ENCODE measurements at regions not wholly inside any gene's neighbourhood (a gene's known extent, or its start where the extent isn't known, plus 50 kb on each side); places are given as distances from the start of the nearest gene placed in this dataset.
"Not testable (repeated sequence)": the region's sequence is repeated elsewhere in the genome, so short reads cannot be mapped to it uniquely, and the experiment has no call there.

GRCh38 chr15:36430726-36431265, 148.6 kb upstream of the CDIN1 start:
- DNase-seq = no peak

- no peak for DNase-seq
Observed at GRCh38 chr15:36432161-36432560, 147.3 kb upstream of the CDIN1 start.

GRCh38 chr15:36434177-36434576, 145.2 kb upstream of the CDIN1 start:
- no peak for DNase-seq

GRCh38 chr15:36438499-36438898, 140.9 kb upstream of the CDIN1 start:
- DNase-seq = no peak

- DNase-seq = no peak
Observed at GRCh38 chr15:36447373-36447772, 132.1 kb upstream of the CDIN1 start.

GRCh38 chr15:36448418-36448817, 131.0 kb upstream of the CDIN1 start:
- DNase-seq = no peak

- no peak for DNase-seq
Observed at GRCh38 chr15:36449084-36449661, 130.3 kb upstream of the CDIN1 start.

- DNase-seq = no peak
Observed at GRCh38 chr15:36449662-36450145, 129.7 kb upstream of the CDIN1 start.

- not testable (repeated sequence) for DNase-seq
Observed at GRCh38 chr15:36454244-36454643, 125.2 kb upstream of the CDIN1 start.

- no peak for DNase-seq
Observed at GRCh38 chr15:36458411-36458810, 121.0 kb upstream of the CDIN1 start.

- DNase-seq = no peak
Observed at GRCh38 chr15:36465304-36465703, 114.1 kb upstream of the CDIN1 start.

GRCh38 chr15:36468746-36469145, 110.7 kb upstream of the CDIN1 start:
- DNase-seq = no peak

GRCh38 chr15:36469311-36469966, 110.0 kb upstream of the CDIN1 start:
- no peak for DNase-seq

GRCh38 chr15:36472672-36473071, 106.8 kb upstream of the CDIN1 start:
- DNase-seq = no peak

- no peak for DNase-seq
Observed at GRCh38 chr15:36478561-36478960, 100.9 kb upstream of the CDIN1 start.

- no peak for DNase-seq
Observed at GRCh38 chr15:36479200-36479896, 100.1 kb upstream of the CDIN1 start.

- no peak for DNase-seq
Observed at GRCh38 chr15:36481156-36481555, 98.3 kb upstream of the CDIN1 start.

- no peak for DNase-seq
Observed at GRCh38 chr15:36483409-36483808, 96.0 kb upstream of the CDIN1 start.

- no peak for DNase-seq
Observed at GRCh38 chr15:36484038-36484778, 95.2 kb upstream of the CDIN1 start.

- DNase-seq = no peak
Observed at GRCh38 chr15:36491912-36492311, 87.5 kb upstream of the CDIN1 start.

GRCh38 chr15:36495456-36495991, 83.9 kb upstream of the CDIN1 start:
- no peak for DNase-seq

GRCh38 chr15:36497901-36498300, 81.5 kb upstream of the CDIN1 start:
- DNase-seq = no peak

- no peak for DNase-seq
Observed at GRCh38 chr15:36498401-36498800, 81.0 kb upstream of the CDIN1 start.

All from CD4-positive, alpha-beta T cell treated with Interleukin-17A for 1 hour (primary cell).